Sigmoid colon (tissue), 4 donors: ENCODE measurements at regions not wholly inside any gene's neighbourhood (a gene's known extent, or its start where the extent isn't known, plus 50 kb on each side); places are given as distances from the start of the nearest gene placed in this dataset.

Experiments
- CTCF ChIP-seq, 4 experiments: fragments of 450-650 bp in 3 of 4; fragments of 200-600 bp in 1 of 4; IDR thresholded peaks; one replicate each; pipeline ENCODE4 v1.5.1; 2016 to 2019; ENCODE audit warnings: antibody characterized with exemption in 4 of 4, mild to moderate bottlenecking in 3 of 4, moderate library complexity in 2 of 4
- EP300 ChIP-seq, 4 donors: sonication (generic); formaldehyde crosslinking; IDR thresholded peaks; one replicate each; pipeline ENCODE4 v1.6.1; 2017; ENCODE audit warnings: antibody characterized with exemption in 4 of 4
- POLR2AphosphoS5 ChIP-seq, 4 donors: sonication (generic); formaldehyde crosslinking; IDR thresholded peaks; one replicate each; pipeline ENCODE4 v1.6.1; 2017; ENCODE audit warnings: antibody characterized with exemption in 4 of 4

GRCh38 chr6:67129780-67130179, 1422.8 kb upstream of the EYS start:
- TF ChIP-seq CTCF (IDR thresholded peaks at IDR 0.05) = no peak
- TF ChIP-seq EP300 (IDR thresholded peaks at IDR 0.05) = no peak
- TF ChIP-seq POLR2AphosphoS5 (IDR thresholded peaks at IDR 0.05) = no peak
